CD4-positive, alpha-beta T cell treated with Interleukin-4 for 4 hours (primary cell): ENCODE measurements at regions not wholly inside any gene's neighbourhood (a gene's known extent, or its start where the extent isn't known, plus 50 kb on each side); places are given as distances from the start of the nearest gene placed in this dataset.
"Not testable (repeated sequence)": the region's sequence is repeated elsewhere in the genome, so short reads cannot be mapped to it uniquely, and the experiment has no call there.

ENCODE experiments used
- DNase-seq: peaks from one replicate; pipeline ENCODE4 v3.0.0-alpha.2; 2020

GRCh38 chr11:128022007-128022368, 565.4 kb downstream of the ETS1 start:
- DNase-seq, result no peak

GRCh38 chr11:128021349-128022006, 565.9 kb downstream of the ETS1 start:
- no peak for DNase-seq

- DNase-seq, result no peak
These were observed 568.7 kb downstream of the ETS1 start for GRCh38 chr11:128018692-128019091.

GRCh38 chr11:128005562-128005961, 581.8 kb downstream of the ETS1 start:
- DNase-seq, result no peak

- DNase-seq, result no peak
These were observed 588.9 kb downstream of the ETS1 start for GRCh38 chr11:127998421-127998820.

GRCh38 chr11:127997594-127997993, 589.8 kb downstream of the ETS1 start:
- DNase-seq, result no peak

GRCh38 chr11:127996825-127997224, 590.5 kb downstream of the ETS1 start:
- no peak for DNase-seq

- no peak for DNase-seq
These were observed 591.4 kb downstream of the ETS1 start for GRCh38 chr11:127995921-127996320.

GRCh38 chr11:127994736-127995135, 592.6 kb downstream of the ETS1 start:
- no peak for DNase-seq

- no peak for DNase-seq
These were observed 593.6 kb downstream of the ETS1 start for GRCh38 chr11:127993788-127994187.

- DNase-seq, result no peak
These were observed 594.1 kb downstream of the ETS1 start for GRCh38 chr11:127993281-127993680.

- DNase-seq, result no peak
These were observed 601.3 kb downstream of the ETS1 start for GRCh38 chr11:127986073-127986472.

GRCh38 chr11:127972816-127973215, 614.5 kb downstream of the ETS1 start:
- no peak for DNase-seq

GRCh38 chr11:127971448-127971847, 615.9 kb downstream of the ETS1 start:
- DNase-seq, result no peak

GRCh38 chr11:127966821-127967220, 620.5 kb downstream of the ETS1 start:
- DNase-seq, result no peak

- no peak for DNase-seq
These were observed 621.3 kb downstream of the ETS1 start for GRCh38 chr11:127965939-127966668.

GRCh38 chr11:127962416-127962815, 624.9 kb downstream of the ETS1 start:
- DNase-seq, result no peak

GRCh38 chr11:127950162-127950561, 637.2 kb downstream of the ETS1 start:
- no peak for DNase-seq

- no peak for DNase-seq
These were observed 643.6 kb downstream of the ETS1 start for GRCh38 chr11:127943763-127944162.

- no peak for DNase-seq
These were observed 644.2 kb downstream of the ETS1 start for GRCh38 chr11:127943152-127943551.

GRCh38 chr11:127941554-127941953, 645.8 kb downstream of the ETS1 start:
- DNase-seq, result not testable (repeated sequence)

- no peak for DNase-seq
These were observed 648.4 kb downstream of the ETS1 start for GRCh38 chr11:127939000-127939399.

GRCh38 chr11:127935081-127935480, 652.3 kb downstream of the ETS1 start:
- no peak for DNase-seq

- not testable (repeated sequence) for DNase-seq
These were observed 653.4 kb downstream of the ETS1 start for GRCh38 chr11:127933961-127934360.

GRCh38 chr11:127931803-127932202, 655.6 kb downstream of the ETS1 start:
- no peak for DNase-seq
